Lower leg skin (tissue), 3 donors: ENCODE measurements at regions not wholly inside any gene's neighbourhood (a gene's known extent, or its start where the extent isn't known, plus 50 kb on each side); places are given as distances from the start of the nearest gene placed in this dataset.

ENCODE experiments used
- CTCF ChIP-seq, 3 donors: fragments of 450-650 bp; IDR thresholded peaks; one replicate each; pipeline ENCODE4 v1.5.1; 2016; ENCODE audit warnings: antibody characterized with exemption in 3 of 3, mild to moderate bottlenecking in 3 of 3, moderate library complexity in 2 of 3
- POLR2A ChIP-seq, 2 donors: fragments of 450-650 bp; IDR thresholded peaks; one replicate each; pipeline ENCODE4 v1.6.1; 2016 to 2017; ENCODE audit warnings: antibody characterized with exemption in 2 of 2, mild to moderate bottlenecking in 1 of 2, moderate library complexity in 1 of 2

- no peak for TF ChIP-seq CTCF (IDR thresholded peaks at IDR 0.05)
- no peak for TF ChIP-seq POLR2A (IDR thresholded peaks at IDR 0.05)
These were observed 234.0 kb upstream of the PPP2R3A start for GRCh38 chr3:135731546-135731945.
